C1 segment of cervical spinal cord (tissue), 14 donors: ENCODE measurements at regions not wholly inside any gene's neighbourhood (a gene's known extent, or its start where the extent isn't known, plus 50 kb on each side); places are given as distances from the start of the nearest gene placed in this dataset.
"Not testable (repeated sequence)": the region's sequence is repeated elsewhere in the genome, so short reads cannot be mapped to it uniquely, and the experiment has no call there.

Experiments
- DNase-seq, 14 donors: peaks; one replicate each; lab custom pipeline; 2025; lab: John Stamatoyannopoulos, UW

- no peak for DNase-seq
These were observed 256.2 kb downstream of the TAFA4 start for GRCh38 chr3:68676136-68676535.

- no peak for DNase-seq
These were observed 265.0 kb downstream of the TAFA4 start for GRCh38 chr3:68667346-68667745.

- no peak for DNase-seq
These were observed 265.8 kb downstream of the TAFA4 start for GRCh38 chr3:68666429-68667136.

GRCh38 chr3:68664276-68664675 lies 268.1 kb downstream of the TAFA4 start:
- no peak for DNase-seq

GRCh38 chr3:68662176-68662575 lies 270.2 kb downstream of the TAFA4 start:
- no peak for DNase-seq

- DNase-seq = not testable (repeated sequence)
These were observed 281.7 kb downstream of the TAFA4 start for GRCh38 chr3:68650657-68651056.

- no peak for DNase-seq
These were observed 283.9 kb downstream of the TAFA4 start for GRCh38 chr3:68648494-68648893.

GRCh38 chr3:68631850-68632545 lies 300.3 kb downstream of the TAFA4 start:
- DNase-seq = no peak

- no peak for DNase-seq
These were observed 312.1 kb downstream of the TAFA4 start for GRCh38 chr3:68620211-68620610.

GRCh38 chr3:68614087-68614486 lies 318.3 kb downstream of the TAFA4 start:
- DNase-seq = no peak

GRCh38 chr3:68571321-68571720 lies 361.0 kb downstream of the TAFA4 start:
- no peak for DNase-seq

- DNase-seq = no peak
These were observed 371.6 kb downstream of the TAFA4 start for GRCh38 chr3:68560728-68561127.

GRCh38 chr3:68535782-68536181 lies 396.6 kb downstream of the TAFA4 start:
- DNase-seq = no peak

- DNase-seq = no peak
These were observed 409.0 kb downstream of the TAFA4 start for GRCh38 chr3:68523330-68523729.

GRCh38 chr3:68515237-68515636 lies 417.1 kb downstream of the TAFA4 start:
- DNase-seq = no peak

GRCh38 chr3:68504201-68504600 lies 428.1 kb downstream of the TAFA4 start:
- no peak for DNase-seq

- not testable (repeated sequence) for DNase-seq
These were observed 446.5 kb downstream of the TAFA4 start for GRCh38 chr3:68485845-68486244.

- no peak for DNase-seq
These were observed 447.3 kb downstream of the TAFA4 start for GRCh38 chr3:68485051-68485450.

- DNase-seq = no peak
These were observed 448.7 kb downstream of the TAFA4 start for GRCh38 chr3:68483601-68484000.

GRCh38 chr3:68483041-68483440 lies 449.3 kb downstream of the TAFA4 start:
- DNase-seq = no peak

- no peak for DNase-seq
These were observed 449.8 kb downstream of the TAFA4 start for GRCh38 chr3:68482565-68482964.

- DNase-seq = no peak
These were observed 452.6 kb downstream of the TAFA4 start for GRCh38 chr3:68479779-68480178.

- no peak for DNase-seq
These were observed 463.5 kb downstream of the TAFA4 start for GRCh38 chr3:68468695-68469375.
